ENCODE measurements at regions not wholly inside any gene's neighbourhood (a gene's known extent, or its start where the extent isn't known, plus 50 kb on each side); places are given as distances from the start of the nearest gene placed in this dataset.

DNA sequence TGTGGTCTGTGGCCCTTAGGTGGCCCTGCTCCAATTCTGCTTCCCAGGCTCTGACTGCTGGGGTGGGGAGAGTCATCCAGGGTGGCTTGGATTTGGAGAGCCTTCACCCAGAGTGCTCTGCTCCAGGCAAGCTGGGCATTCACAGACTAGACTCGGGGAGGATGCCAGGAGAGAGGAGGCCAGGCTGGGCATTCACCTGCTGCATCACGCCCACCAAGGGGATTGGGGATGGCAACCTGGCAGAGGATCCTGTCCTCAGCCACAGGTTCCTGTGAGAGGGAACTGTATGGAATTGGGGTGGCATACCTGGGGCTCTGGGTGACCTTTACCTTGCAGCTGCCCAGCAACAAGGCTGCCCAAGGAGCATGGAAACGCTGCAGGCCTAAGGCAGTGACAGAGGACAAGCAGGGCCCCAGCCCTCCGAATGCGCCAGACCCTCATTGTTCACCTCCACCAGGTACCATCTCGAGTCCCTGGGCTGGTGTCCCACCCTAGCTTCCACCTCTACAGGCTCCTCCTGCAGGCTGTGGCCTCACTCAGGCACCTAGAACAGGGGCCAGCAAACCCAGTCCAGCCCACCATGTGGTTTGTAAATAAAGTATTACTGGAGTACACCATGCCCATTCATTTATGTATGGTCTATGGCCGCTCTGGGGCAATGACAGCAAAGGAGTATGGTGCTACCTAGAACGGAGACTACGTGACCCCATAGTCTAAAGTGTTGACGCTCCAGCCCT is 255.3 kb upstream of the RAB6C start:
- DNase-seq (ENCODE audit: low read depth), result no peak
- no peak overlapping the region for H3K4me3 ChIP-seq (ENCODE audit: low read depth, low read length)
- TF ChIP-seq CTCF (conservative IDR thresholded peaks at IDR 0.05; ENCODE audit: low read depth, low read length), result no peak

DNA sequence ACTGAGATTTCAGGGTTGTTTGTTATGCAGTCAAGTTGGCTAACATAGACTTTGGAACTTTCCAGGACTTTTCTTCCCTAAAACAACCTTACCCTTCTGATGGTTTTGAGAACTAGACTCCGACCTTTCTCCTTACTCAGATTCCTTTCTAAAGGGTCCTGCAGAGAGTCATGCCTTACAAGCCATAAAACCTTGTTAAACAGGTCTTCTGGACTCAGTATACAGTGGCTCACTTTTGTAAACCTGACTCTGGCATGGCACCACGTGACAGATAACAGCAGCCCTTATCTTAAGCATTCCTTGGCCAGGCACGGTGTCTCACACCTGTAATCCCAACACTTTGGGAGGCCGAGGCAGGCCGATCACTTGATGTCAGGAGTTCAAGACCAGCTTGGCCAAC is 253.2 kb upstream of the RAB6C start:
- H3K4me3 ChIP-seq (ENCODE audit: low read depth, low read length), result no peak overlapping the region
- TF ChIP-seq CTCF (conservative IDR thresholded peaks at IDR 0.05; ENCODE audit: low read depth, low read length), result no peak
- DNase-seq (ENCODE audit: low read depth), result no peak

DNA sequence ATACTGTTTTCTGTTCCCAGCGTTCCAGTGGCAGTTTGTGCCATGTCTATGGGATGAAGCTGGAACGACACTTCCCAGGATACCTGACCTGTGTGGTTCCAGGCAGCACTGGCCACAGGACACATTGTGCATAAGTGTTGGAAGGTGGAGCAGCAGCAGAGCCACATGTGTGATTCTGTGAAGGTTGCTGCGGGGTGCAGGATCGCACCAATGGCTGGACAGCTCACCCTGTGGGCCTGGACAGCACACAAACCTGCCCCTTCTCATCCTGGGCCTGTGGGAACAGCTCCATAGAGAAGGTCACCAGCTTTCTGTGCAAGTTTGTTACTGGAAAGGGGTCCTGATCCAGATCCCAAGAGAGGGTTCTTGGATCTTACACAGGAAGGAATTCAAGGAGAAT is 252.2 kb upstream of the RAB6C start:
- DNase-seq (ENCODE audit: low read depth), result no peak
- no peak for TF ChIP-seq CTCF (conservative IDR thresholded peaks at IDR 0.05; ENCODE audit: low read depth, low read length)
- H3K4me3 ChIP-seq (ENCODE audit: low read depth, low read length), result no peak overlapping the region

DNA sequence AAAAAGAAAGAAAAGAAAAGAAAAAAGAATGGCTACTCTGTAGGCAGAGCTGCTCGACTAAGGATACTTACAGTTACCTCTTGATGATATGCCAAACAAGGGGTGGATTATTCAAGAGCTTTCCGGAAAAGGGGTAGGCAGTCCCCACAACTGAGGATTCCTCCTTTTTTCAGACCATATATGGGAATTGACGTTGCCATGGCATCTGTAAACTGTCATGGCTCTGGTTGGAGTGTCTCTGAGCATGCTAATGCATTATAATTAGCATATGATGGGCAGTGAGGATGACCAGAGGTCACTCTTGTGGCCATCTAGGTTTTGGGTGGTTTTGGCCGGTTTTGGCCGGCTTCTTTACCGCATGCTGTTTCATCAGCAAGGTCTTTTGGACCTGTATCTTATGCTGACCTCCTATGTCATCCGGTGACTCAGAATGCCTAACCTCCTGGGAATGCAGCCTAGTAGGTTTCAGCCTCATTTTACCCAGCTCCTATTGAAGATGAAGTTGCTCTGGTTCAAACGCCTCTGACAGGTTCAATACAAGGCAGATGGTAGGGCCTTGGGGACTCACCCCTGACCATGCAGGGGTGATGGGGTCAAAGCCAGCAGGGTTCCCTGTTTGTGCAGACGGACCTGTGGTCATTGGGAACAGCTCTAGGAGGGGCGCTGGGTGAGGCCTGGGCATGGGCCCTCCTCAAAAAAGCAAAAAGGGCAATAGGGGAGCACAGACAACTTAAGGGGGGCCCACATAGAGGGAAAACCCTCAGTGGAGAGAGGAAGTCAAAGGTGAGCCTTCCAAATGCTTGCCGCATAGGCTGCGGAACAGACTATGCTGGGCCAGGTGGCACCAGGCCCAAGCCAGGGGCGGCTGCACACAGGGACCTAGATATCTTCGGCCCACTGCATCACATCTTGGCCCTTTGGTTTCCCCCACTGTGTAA is 251.2 kb upstream of the RAB6C start:
- no peak overlapping the region for H3K4me3 ChIP-seq (ENCODE audit: low read depth, low read length)
- no peak for DNase-seq (ENCODE audit: low read depth)
- no peak for TF ChIP-seq CTCF (conservative IDR thresholded peaks at IDR 0.05; ENCODE audit: low read depth, low read length)

DNA sequence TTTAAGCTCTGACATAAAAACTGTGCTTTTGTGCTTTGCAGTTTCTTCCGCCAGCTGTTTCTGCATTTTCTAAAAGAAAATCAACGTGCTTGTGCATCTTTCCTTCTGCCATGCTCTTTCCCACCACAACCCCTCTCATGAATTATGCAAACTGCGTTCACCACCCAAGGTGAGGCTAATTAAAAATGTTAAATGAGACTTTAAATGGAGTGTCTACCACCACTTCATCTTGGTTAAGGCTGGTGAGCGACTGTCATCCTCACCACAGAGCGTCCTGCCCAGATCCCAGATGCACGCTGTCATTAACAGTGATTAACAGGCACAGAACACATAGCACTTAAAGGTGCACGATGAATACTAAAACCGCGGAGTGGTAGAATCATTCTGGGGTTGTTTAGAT is 250.5 kb upstream of the RAB6C start:
- H3K4me3 ChIP-seq (ENCODE audit: low read depth, low read length), result no peak overlapping the region
- TF ChIP-seq CTCF (conservative IDR thresholded peaks at IDR 0.05; ENCODE audit: low read depth, low read length), result no peak
- DNase-seq (ENCODE audit: low read depth), result no peak

- no peak for DNase-seq (ENCODE audit: low read depth)
- no peak for TF ChIP-seq CTCF (conservative IDR thresholded peaks at IDR 0.05; ENCODE audit: low read depth, low read length)
- H3K4me3 ChIP-seq (ENCODE audit: low read depth, low read length), result no peak overlapping the region
Observed at GRCh38 chr2:129729646-129730045, 249.8 kb upstream of the RAB6C start.

All from choroid plexus epithelial cell (primary cell).